Uterus (tissue), 2 donors: ENCODE measurements at regions not wholly inside any gene's neighbourhood (a gene's known extent, or its start where the extent isn't known, plus 50 kb on each side); places are given as distances from the start of the nearest gene placed in this dataset.

Experiments used
- CTCF ChIP-seq, 4 experiments: fragments of 200-600 bp in 2 of 4; fragments of 450-650 bp in 2 of 4; sonication (generic) in 2 of 4; IDR thresholded peaks; one replicate each; pipeline ENCODE4 v1.5.1; 2016 to 2019; ENCODE audit warnings: antibody characterized with exemption in 4 of 4, mild to moderate bottlenecking in 2 of 4, moderate library complexity in 1 of 4
- POLR2A ChIP-seq, 2 donors: fragments of 450-650 bp; IDR thresholded peaks; one replicate each; pipeline ENCODE4 v1.6.1; 2016; ENCODE audit warnings: antibody characterized with exemption in 2 of 2, mild to moderate bottlenecking in 1 of 2, moderate library complexity in 1 of 2

- TF ChIP-seq CTCF (IDR thresholded peaks at IDR 0.05), result no peak
- TF ChIP-seq POLR2A (IDR thresholded peaks at IDR 0.05), result no peak
These were observed 251.7 kb upstream of the TMEM132C start for GRCh38 chr12:128015276-128015675.
